ENCODE measurements at regions not wholly inside any gene's neighbourhood (a gene's known extent, or its start where the extent isn't known, plus 50 kb on each side); places are given as distances from the start of the nearest gene placed in this dataset.

DNA sequence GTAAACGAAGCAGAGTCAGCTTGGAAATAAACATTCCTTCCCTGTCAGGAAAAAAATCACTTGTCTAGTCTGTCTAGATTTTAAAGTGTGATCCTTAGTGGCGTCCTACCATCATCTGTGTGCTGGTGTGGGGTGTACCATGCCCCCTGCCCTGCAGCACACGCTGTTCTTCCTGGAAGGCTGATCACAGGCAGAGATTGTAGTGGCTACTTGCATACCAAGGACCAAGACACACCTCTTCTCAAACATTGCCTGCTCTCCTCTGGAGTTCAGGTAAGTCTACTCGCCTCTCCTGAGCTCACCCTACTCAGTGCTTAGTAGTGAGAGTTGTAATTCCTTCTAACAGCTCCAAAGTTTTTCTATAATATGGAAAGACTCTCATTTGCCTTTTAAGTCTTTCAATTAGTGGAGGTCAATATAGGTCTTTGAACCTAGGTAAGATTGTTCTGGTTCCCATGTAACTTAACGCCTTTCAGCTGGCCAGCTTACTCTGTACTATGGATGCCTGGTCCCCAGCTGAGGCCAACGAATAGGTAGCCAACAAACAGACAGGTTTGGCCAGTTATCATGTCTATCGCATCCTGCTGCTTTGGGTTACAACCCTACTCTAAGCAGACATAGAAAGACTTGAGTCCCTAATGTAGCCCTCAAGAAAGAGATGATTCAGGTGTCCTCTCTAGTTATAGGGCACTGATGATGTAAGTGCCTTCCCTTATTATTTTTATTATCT, 55.4 kb downstream of the XCL1 start:
- DNase-seq (ENCODE audit: low read depth) = no peak

DNA sequence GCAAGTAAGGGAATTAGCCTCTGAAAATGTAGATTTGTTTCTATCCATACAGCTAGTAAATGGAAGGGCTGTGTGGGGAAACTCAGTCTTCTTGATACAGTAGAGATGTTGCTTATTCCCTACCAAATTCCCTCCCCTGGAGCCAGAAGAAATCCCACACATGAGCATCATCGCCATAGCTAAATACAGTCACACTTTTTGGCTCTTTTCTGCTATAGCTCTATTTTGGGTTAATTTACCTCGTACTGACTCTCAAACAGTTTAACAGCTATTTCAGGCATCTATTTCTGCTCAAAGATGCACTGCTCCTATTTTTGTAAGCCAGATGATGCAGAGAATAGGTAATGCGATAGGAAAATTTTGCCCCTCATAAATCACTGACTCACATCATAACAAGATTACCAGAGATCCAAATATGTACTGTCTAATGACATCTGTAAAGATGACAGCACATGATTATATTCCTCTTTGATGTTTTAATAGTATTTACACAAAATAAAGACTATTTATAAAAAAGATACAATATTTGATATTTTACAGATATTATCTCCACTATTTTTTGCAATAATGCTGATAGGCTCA, 58.6 kb downstream of the XCL1 start:
- no peak for DNase-seq (ENCODE audit: low read depth)

DNA sequence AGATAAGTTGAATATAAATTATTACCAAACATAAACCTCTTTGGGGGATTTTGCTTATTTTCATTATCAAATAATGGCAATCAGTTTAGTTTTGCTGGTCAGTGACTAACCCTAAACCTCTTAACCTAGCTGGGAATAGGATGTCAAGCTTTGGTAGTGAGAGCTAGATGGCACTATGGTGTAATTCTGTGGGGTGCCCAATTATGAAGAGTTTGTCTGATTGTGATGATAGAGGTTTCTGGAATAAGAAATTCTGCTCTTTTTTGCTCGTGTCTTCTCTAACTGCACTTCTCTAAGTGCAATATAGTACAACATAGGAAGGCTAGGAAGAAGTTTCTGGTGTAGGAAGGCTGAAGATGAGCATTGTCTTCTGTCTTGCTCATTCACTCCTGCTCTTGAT, 59.8 kb downstream of the XCL1 start:
- no peak for DNase-seq (ENCODE audit: low read depth)

DNA sequence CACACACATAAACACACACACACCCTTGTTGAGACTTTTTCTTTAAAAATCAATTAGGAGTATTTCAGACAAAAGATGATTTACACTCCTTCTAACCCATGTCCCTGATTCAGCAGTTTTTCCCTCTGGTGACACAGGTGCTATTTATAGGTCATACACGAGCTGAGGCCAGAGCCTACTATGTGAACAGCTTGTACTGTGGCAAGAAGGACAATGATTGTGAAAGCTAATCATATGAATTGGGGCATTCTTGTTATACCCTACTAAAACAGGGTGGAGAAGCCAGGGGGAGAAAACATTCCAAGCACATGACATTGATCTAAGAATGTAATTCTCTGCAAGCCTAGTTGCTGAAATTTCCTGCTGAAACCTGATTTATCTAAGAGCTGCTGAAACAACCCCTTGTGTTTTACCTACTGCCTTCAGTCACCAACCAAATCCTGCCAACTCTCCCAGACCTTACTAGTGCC, 60.3 kb downstream of the XCL1 start:
- DNase-seq (ENCODE audit: low read depth) = peak; percentile 39

DNA sequence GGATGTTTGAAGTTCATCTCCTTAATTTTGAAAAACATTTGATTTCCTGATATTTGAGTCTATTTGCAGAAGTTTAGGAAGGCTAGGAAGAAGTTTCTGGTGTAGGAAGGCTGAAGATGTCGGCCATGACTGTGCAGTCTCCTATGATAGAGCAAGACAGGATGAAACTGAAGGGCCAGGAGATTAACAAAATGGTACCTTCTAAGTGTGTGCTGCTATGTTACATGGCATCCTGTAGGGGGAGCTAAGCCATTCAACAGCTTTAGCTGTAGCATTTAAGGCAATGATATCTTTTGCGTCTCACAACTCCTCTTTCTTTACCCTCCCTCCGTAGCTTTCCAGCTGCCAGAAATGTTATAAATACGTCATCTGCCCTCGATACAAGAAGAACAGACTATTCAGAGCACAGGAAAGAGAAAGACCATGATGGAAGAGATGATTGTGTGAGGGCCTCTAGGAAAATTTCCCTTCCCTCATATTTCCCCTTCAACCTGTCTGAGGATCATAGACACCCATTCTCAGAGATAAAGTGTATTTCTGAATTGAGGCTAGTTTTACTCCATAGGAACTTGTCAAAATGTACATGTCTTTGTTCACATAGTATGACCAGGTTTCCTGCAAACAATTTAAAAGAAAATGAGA, 61.1 kb downstream of the XCL1 start:
- no peak for DNase-seq (ENCODE audit: low read depth)

DNA sequence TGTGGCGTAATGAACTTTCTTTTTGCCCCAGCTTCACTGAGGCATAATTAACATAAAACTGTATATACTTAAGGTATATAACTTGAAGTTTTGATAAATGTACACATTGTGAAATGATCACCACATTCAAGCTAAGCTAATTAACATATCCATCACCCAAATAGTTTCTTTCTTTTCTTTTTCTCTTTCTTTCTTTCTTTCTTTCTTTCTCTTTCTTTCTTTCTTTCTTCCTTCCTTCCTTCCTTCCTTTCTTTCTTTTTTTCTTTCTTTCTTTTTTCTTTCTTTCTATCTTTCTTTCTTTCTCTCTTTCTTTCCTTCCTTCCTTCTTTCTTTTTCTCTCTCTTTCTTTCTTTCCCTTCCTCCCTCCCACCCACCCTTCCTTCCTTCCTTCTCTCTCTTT, 62.5 kb downstream of the XCL1 start:
- no peak for DNase-seq (ENCODE audit: low read depth)

DNA sequence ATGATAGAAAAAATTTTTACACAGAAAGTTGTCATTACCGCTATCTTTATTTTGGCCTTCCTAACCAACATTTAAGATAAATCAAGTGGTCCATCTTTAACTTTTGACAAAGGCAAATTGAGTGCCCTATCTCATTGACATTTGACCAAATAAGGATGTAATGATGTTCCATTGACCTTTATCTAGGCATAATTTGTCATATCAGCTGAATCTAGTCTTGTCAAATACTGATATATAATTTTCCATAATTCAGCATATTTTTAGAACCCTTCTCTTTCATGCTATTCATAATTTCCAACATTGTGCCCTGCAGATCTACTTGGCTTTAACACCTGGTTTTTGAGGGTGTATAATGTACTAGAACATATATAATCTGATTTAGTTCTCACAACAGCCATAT, 63.8 kb downstream of the XCL1 start:
- no peak for DNase-seq (ENCODE audit: low read depth)

DNA sequence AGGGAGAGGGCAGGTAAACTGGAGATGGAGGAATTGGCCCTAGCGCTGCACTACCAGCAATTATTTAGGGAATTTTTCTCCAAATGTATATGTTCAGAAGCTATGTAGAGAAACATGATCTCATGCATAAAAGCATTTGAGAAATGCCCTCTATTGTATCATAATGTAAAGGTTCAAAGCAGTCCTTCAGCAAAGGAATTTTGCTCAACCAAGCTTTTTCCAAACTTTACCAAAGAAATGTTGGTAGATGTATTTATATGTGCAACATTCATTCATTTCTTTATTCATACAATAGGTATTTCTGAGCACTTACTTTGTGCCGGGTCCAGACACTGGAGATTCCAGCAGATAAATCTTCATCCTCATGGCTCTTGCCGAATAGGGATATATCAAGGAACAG, 64.4 kb downstream of the XCL1 start:
- DNase-seq (ENCODE audit: low read depth) = no peak

DNA sequence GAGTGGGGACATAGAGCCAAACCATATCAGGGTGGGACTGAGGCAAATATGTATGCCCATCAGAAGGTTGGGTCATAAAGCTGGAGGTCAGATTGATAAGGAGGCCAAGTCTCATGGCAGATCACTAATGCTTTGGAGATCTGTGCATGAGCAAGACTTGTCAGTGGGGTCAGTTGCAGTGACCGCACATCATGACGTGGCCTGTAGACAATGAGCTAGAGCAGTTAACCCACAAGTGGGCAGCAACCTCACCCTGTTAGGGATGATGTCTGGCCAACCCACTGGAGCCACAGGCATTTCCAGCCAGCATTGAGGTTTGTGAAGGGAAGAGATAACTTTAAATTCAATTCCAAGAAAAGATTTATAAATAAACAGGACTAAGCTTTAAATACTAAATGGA, 66.7 kb downstream of the XCL1 start:
- DNase-seq (ENCODE audit: low read depth) = no peak

All from HS-5 (cell line).